Fibroblast of skin of back (primary cell): ENCODE measurements at regions not wholly inside any gene's neighbourhood (a gene's known extent, or its start where the extent isn't known, plus 50 kb on each side); places are given as distances from the start of the nearest gene placed in this dataset.
"Not testable (repeated sequence)": the region's sequence is repeated elsewhere in the genome, so short reads cannot be mapped to it uniquely, and the experiment has no call there.

Experiments used
- DNase-seq: peaks from one replicate; pipeline ENCODE4 v3.0.0-alpha.2; 2013

DNA sequence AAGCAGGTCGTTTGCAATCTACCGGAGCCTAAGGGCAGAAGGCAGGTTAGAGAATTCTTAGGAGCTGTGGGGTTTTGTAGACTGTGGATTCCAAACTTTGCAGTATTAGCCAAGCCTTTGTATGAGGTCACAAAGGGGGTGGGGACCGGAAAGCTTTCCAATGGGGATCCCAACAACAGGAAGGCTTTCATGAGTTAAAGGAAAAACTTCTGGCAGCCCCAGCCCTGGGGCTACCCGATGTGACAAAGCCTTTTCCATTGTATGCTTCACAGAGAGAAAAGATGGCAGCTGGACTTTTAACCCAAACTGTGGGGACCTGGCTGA lies 199.2 kb upstream of the PZP start:
- DNase-seq, result not testable (repeated sequence)

DNA sequence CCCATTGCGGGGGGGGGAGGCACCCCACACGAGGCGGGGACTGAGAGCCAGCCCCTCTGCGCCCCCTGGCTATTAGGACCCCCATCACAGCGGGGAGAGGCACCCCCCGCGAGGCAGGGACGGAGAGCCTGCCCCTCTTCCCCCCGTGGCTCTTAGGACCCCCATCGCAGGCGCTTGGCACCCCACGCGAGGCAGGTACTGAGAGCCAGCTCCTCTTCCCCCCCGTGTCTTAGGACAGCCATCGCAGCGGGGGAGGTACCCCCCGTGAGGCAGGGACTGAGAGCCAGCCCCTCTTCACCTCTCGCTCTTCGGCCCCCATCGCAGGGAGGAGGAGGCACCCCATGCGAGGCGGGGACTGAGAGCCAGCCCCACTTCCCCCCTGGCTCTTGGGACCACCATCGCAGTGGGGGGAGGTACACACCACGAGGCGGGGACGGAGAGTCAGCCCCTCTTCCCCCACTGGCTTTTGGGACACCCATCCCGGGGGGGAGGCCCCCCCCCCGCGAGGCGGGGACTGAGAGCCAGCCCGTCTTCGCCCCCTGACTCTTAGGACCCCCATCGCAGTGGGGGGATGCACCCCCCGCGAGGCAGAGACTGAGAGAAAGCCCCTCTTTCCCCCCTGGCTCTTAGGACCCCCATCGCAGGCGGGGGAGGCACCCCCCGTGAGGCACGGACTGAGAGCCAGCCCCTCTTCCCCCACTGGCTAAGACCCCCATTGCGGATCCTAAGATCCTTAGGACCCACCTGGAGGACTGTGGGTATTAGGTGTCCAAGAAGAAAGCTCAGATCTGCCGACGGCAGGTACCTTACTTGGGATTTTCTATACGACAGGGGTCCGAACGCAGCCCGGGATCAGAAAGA lies 198.6 kb upstream of the PZP start:
- no peak for DNase-seq

DNA sequence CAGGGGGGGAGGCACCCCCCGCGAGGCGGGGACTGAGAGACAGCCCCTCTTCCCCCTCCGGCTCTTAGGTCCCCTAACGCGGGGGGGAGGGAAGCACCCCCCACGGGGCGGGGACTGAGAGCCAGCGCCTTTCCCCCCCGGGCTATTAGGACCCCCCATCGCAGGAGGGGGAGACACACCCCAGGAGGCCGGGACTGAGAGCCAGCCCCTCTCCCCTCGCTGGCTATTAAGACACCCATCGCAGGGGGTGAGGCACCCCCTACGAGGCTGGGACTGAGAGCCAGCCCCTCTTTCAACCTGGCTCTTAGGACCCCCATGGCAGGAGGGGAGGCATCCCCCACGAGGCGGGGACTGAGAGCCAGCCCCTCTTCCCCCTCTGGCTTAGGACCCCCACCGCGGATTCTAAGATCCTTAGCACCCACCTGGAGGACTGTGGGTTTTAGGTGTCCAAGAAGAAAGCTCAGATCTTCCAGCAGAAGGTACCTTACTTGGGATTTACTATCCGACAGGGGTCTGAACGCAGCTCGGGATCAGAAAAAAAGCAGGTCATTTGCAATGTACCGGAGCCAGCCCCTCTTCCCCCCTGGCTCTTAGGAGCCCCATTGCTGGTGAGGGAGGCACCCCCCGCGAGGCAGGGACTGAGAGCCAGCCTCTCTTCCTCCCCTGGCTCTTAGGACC lies 197.8 kb upstream of the PZP start:
- DNase-seq, result no peak

DNA sequence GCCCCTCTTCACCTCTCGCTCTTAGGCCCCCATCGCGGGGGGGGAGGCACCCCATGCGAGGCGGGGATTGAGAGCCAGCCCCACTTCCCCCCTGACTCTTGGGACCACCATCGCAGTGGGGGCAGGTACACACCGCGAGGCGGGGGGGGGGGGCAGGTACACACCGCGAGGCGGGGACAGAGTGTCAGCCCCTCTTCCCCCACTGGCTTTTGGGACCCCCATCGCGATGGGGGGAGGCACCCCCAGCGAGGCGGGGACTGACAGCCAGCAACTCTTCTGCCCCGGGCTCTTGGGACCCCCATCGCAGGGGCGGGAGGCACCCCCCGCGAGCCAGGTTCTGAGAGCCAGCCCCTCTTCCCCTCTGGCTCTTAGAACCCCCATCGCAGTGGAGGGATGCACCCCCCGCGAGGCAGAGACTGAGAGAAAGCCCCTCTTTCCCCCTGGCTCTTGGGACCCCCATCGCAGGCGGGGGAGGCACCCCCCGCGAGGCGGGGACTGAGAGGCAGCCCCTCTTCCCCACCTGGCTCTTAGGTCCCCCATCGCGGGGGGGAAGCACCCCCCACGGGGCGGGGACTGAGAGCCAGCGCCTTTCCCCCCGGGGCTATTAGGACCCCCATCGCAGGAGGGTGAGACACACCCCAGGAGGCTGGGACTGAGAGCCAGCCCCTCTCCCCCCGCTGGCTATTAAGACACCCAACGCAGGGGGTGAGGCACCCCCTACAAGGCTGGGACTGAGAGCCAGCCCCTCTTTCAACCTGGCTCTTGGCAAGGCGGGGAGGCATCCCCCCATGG lies 196.5 kb upstream of the PZP start:
- DNase-seq, result no peak

- no peak for DNase-seq
These were observed 195.8 kb upstream of the PZP start for GRCh38 chr12:9404031-9404430.

DNA sequence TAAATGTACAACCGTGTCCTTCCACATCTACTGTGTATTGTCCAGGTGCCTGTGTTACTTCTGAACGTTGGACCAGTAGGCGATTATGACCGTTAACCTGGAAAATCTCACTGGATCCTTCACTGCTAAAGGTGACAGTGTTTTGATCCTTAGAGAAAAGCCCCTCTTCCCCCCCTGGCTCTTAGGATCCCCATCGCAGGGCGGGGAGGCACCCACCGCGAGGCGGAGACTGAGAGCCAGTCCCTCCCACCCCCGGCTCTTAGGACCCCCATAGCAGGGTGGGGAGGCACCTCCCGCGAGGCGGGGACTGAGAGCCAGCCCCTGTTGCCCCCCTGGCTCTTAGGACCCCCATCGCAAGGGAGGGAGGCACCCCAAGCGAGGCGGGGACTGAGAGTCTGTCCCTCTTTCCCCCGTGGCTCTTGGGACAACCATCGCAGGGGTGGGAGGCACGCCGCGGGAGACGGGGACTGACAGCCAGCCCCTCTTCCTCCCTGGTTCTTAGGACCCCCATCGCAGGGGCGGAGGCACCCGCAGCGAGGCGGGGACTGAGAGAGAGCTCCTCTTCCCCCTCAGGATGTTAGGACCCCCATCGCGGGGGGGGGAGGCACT lies 194.3 kb upstream of the PZP start:
- DNase-seq, result not testable (repeated sequence)

DNA sequence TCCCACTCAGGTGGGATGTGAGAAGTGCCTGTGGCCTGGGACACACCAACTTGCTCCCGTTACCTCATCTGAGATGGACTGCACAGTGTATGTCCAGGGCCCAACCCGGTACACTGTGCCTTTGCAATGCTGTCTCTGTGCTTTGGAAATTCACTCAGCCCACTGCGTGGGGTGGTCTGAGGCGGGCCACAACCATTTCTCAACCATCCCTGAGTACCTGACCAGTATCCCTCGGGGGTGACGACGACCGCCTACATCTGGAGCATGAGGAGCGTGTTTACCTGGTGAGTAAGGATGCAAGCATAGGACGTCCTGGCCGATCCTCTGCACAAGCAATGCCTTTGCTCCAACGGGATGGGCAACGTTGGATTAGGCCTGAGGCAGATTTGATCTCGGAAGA lies 188.2 kb upstream of the PZP start:
- not testable (repeated sequence) for DNase-seq

DNA sequence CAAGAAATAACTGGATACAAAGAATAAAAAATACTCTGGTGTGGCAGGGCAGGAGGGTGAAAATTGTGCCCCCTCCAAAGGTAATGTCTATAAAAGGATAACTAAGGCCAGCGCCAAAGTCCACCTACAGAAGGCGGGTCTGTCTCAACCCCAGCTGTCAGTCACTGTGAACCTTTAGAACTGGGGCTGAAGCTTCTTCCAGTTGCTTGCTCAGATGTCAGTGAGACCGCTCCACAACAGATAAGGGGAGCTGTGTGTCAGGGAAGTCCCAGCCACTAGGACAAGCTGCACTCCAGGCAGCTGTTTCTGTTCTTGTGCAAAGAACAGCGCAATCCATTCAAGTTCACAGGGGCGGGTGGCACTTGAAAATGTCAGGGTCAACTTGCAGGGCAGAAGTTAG lies 187.0 kb upstream of the PZP start:
- DNase-seq, result not testable (repeated sequence)

DNA sequence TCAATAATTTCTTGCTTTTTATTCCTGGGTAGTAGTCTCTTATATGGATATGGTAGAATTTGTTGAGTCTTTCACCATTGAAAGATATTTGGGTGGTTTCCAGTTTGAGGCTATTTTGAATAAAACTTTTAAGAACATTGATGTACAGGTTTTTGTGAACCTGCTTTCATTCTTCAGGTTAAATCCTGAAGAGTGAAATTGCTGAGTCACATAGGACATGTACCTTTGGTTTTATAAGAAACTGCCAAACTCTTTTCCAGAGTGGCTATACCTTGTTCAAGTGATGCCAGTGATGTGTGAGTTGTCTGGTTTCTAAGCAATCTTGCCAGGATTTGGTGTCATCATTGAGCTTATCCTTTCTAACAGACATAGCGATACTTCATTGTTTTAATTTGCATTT lies 184.6 kb upstream of the PZP start:
- DNase-seq, result no peak

DNA sequence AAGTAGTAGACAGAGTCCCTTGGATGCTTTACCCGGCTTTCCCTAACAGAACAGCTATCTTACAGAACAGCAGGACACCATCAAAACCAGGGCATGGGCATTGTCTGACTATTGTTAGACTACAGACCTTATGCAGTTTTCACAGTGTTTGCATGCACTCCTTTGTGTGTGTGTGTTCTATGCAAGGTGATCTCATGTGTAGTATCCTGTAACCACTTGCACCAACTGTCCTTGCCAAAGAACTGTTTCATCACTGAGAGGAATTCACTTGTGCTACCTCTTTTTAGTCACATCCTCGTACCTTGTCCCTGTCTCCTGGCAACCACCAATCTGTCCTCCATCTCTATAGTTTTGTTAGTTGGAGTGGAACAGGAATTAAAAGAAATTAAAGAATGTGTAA lies 183.6 kb upstream of the PZP start:
- no peak for DNase-seq

- no peak for DNase-seq
These were observed 182.6 kb upstream of the PZP start for GRCh38 chr12:9390761-9391160.

DNA sequence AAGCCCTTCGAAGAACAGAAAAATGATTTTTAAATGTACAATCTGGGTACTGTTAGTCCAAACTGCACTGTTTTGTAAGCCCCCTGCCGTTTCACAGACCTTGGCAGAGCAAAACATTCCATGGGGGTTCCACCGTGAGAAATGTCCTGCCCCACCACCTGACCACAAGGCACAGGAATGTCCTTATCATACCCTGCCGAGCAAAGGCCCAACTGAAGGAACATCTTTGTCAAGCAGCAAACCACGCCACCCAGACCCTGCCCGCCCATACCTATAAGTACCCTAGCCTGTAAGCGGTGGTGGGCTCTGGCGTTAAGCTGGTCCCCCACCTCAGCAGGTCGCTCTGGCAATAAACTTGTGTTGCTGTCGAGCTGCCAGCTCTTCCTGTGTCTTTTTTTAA lies 181.6 kb upstream of the PZP start:
- no peak for DNase-seq

DNA sequence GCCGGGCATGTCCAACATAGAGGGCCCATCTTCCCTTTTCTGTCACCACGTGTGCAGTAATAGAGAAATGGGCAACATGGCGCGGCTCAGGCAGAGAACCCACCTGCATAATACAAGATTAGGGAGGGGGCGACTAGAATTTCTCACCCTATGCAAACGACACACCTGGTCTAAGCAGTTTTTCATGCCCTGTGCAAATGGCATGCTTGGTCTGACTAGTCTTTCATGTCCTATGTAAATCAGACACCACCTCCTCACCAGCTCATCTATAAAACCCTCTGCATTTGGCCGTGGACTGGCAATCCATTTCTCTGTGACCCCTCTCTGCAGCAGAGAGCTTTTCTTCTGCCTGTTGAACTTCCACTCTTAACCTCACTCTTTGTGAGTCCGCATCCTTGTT lies 180.2 kb upstream of the PZP start:
- DNase-seq, result no peak

DNA sequence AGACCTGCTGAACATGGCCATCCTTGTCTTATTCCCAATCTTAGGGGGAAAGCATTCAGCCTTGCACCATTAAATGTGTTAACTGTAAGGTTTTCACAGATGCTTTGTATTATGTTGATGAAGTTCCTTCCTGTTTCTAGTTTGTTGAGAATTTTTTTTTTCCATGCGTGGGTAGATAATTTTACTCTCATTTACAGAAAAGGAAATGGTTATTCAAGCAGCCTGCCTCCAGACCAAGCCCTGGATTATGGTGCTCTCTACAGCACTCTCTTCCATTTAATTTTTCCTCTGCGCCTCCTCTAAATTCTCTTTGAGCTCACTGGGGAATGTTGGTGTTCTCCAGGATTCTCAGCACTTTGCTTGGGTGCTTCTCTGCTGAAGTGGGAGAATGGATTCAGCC lies 179.3 kb upstream of the PZP start:
- DNase-seq, result no peak

- DNase-seq, result no peak
These were observed 175.4 kb upstream of the PZP start for GRCh38 chr12:9383585-9383984.

- no peak for DNase-seq
These were observed 173.4 kb upstream of the PZP start for GRCh38 chr12:9381619-9382018.

DNA sequence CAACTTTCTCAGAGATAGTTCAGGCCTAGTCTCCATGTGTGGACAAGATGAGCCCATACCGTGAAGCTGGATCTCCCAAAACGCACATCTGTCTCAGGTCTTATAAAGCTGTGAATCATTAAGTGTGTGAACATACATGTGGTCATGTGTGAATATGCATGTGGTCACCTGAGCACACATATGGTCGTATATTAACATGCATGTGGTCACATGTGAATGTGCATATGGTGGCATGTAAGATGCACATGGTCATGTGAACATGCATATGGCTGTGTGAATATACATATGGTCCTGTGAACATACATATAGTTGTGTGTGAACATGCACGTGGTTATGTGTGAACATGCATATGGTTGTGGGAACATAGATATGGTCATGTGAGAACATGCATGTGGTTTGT lies 172.5 kb upstream of the PZP start:
- DNase-seq, result no peak

- no peak for DNase-seq
These were observed 171.0 kb upstream of the PZP start for GRCh38 chr12:9379023-9379742.

DNA sequence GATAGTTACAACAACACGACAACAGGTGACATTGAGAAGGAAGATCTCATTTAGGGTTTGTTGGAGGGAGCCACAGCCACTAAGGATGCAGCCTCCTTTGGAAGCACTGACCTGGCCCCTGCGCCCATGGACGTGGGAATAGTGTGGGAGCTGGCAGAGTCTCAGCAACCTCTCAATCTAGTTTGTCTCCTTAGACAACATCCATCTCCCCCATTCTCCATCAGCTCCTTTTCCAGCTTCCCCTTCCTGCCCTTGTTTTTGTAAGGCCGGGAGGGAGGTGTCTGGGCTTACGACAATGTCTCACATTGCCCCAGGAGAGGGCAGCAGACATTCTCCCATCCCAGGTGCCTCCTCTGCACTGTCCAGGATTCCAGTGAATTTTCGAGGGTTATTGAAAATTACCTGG lies 170.2 kb upstream of the PZP start:
- DNase-seq, result no peak

DNA sequence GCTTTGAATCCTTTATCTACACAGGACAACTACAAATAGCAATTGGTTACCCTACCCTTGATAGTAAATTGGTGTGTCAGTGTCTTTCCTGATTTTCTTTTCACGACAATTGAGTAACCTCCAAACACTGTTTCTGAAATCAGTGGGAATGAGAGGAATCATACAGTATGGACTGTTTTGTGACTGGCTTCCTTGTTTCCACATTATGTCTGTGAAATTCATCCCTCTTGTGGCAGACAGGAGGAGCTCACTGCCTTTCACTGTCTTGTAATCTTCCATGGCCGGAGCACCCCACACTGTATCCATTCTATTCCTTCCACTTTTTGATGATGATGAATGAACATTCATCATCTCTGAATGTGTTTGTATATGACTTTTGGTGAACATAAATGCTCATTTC lies 164.0 kb upstream of the PZP start:
- no peak for DNase-seq

- no peak for DNase-seq
These were observed 159.6 kb upstream of the PZP start for GRCh38 chr12:9367828-9368227.

DNA sequence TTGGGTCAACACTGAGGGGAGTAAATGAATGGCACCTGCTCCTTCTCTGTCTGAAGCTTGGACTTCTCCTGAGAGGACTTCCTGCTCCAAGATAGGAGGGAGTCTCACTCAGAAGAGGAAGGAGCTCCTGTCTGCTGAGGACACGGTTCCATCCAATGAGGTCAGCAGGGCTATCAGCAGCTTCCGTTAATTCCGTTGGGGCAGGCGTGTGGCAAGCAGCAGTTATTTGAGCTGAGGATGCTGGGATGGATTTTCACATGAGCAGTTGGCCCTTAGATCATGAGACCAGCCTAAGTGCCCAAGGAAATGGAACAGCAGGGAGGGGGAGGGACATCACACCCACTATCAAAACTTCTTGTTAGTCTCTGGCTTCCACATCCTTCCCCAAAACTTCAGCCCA lies 159.0 kb upstream of the PZP start:
- no peak for DNase-seq

- peak; percentile 19 for DNase-seq
These were observed 157.1 kb upstream of the PZP start for GRCh38 chr12:9365296-9365695.
